ENCODE measurements at regions not wholly inside any gene's neighbourhood (a gene's known extent, or its start where the extent isn't known, plus 50 kb on each side); places are given as distances from the start of the nearest gene placed in this dataset.

DNA sequence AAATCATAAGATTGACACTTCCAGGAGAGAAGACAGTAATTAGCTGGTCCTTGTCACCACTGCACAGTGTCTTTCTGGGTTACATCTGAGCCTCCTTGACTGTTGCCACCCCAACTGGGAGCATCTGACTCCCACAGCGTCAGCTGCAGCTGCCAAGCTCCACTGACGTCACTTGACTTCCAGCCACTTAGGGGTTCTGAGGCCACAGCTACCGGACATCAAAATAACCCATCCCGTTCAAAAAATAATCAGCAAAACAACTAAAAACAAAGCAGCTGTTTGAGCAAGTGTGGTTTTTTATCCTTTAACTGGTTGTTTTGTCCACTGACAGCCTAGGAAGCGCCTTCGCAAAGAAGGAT, 206.5 kb upstream of the AGAP1 start:
- no peak for TF ChIP-seq CTCF (IDR thresholded peaks at IDR 0.05; ENCODE audit: control extremely low read depth in 1 of 3, insufficient read depth in 1 of 3, low read depth in 1 of 3, low read length in 3 of 3)
- TF ChIP-seq, protein P1, sequence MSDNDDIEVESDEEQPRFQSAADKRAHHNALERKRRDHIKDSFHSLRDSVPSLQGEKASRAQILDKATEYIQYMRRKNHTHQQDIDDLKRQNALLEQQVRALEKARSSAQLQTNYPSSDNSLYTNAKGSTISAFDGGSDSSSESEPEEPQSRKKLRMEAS (IDR thresholded peaks at IDR 0.05) = no peak
